NT2/D1 (cell line): ENCODE measurements at regions not wholly inside any gene's neighbourhood (a gene's known extent, or its start where the extent isn't known, plus 50 kb on each side); places are given as distances from the start of the nearest gene placed in this dataset.

Source experiments
- SUZ12 ChIP-seq: IDR thresholded peaks from 2 replicates; pipeline ENCODE4 v1.6.1; 2011; ENCODE audit not compliant: insufficient read length, insufficient read depth; ENCODE audit errors: extremely low read depth
- YY1 ChIP-seq: IDR thresholded peaks from 2 replicates; pipeline ENCODE4 v1.6.1; 2011; ENCODE audit not compliant: insufficient read length, insufficient read depth
- ZNF274 ChIP-seq: IDR thresholded peaks from 2 replicates; pipeline ENCODE4 v1.6.1; 2011; ENCODE audit warnings: mild to moderate bottlenecking, low read depth, low read length

DNA sequence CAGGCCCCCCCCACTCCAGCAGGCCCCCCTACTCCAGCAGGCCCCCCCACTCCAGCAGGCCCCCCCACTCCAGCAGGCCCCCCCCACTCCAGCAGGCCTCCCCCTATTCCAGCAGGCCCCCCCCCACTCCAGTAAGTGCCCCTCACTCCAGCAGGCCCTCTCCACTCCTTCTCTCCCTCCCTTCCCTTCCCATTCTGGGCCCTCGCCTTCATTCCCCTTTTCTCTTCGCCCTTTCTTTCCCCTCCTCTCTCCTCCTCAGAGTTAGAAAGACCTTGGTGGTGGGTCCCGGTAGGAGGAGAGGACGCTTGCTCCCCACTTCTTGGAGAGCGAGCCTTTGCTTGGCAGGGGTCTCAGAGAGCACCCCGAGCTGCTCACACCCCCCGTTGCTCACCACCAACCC, 177.0 kb upstream of the TNRC6C start:
- TF ChIP-seq YY1 (no peak), ZNF274 (no peak), SUZ12 (no peak)
